AG04449 (cell line): ENCODE measurements at regions not wholly inside any gene's neighbourhood (a gene's known extent, or its start where the extent isn't known, plus 50 kb on each side); places are given as distances from the start of the nearest gene placed in this dataset.

Experiments
- CTCF ChIA-PET: fragments of 350-600 bp; formaldehyde crosslinking; extraction: SDS; loops from one replicate; lab custom pipeline; 2021; ENCODE audit warnings: antibody characterized with exemption; lab: Yijun Ruan, JAX
- POLR2A ChIA-PET: fragments of 400-600, 350-600 bp; formaldehyde crosslinking; extraction: SDS; loops from one replicate; lab custom pipeline; 2020; ENCODE audit warnings: antibody characterized with exemption, inconsistent platforms; lab: Yijun Ruan, JAX
- DNase-seq: peaks from one replicate; pipeline ENCODE4 v3.0.0-alpha.2; 2010; ENCODE audit warnings: low read depth, low spot score
- H3K4me3 ChIP-seq: 2 replicates; pipeline ENCODE4 v1.5.1; 2011; ENCODE audit warnings: low read depth, mild to moderate bottlenecking, control low read depth, low read length
- TF ChIP-seq, protein P1 (sequence below): IDR thresholded peaks from one replicate; pipeline ENCODE4 v1.5.1; 2011; ENCODE audit warnings: mild to moderate bottlenecking, moderate library complexity, low read length, control low read depth, inconsistent platforms; ENCODE audit not compliant: insufficient read depth; ENCODE audit errors: missing control alignments

DNA sequence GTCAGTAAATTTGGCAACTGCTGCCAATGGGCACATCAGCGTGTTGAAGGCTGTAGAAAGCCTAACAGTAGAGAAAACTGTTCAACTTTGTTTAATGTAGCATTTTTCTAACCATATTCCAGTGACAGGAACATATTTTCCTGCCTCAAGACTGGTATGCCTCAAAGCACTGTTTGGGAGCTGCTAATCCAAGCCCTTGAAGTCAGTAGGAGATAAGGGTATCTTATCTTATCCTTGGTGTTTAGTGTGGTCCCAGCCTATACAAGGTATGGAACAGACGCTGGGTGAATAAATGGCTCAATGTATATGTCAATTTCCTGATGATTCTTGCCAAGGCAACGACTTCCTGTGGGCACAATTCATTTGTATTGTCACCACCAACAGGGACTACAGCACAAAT lies 97.5 kb upstream of the CREB5 start:
- DNase-seq: no peak
- ChIA-PET CTCF (interaction anchor here (1.2 to 2.5 kb wide), 3 partner anchors 9 to 18 kb away, joined by 3 to 7 read pairs (median 6); no protein-coding TSS in a partner anchor), POLR2A (no interaction called here)
- TF ChIP-seq, protein P1, sequence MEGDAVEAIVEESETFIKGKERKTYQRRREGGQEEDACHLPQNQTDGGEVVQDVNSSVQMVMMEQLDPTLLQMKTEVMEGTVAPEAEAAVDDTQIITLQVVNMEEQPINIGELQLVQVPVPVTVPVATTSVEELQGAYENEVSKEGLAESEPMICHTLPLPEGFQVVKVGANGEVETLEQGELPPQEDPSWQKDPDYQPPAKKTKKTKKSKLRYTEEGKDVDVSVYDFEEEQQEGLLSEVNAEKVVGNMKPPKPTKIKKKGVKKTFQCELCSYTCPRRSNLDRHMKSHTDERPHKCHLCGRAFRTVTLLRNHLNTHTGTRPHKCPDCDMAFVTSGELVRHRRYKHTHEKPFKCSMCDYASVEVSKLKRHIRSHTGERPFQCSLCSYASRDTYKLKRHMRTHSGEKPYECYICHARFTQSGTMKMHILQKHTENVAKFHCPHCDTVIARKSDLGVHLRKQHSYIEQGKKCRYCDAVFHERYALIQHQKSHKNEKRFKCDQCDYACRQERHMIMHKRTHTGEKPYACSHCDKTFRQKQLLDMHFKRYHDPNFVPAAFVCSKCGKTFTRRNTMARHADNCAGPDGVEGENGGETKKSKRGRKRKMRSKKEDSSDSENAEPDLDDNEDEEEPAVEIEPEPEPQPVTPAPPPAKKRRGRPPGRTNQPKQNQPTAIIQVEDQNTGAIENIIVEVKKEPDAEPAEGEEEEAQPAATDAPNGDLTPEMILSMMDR: no peak
- no peak overlapping the region for H3K4me3 ChIP-seq

DNA sequence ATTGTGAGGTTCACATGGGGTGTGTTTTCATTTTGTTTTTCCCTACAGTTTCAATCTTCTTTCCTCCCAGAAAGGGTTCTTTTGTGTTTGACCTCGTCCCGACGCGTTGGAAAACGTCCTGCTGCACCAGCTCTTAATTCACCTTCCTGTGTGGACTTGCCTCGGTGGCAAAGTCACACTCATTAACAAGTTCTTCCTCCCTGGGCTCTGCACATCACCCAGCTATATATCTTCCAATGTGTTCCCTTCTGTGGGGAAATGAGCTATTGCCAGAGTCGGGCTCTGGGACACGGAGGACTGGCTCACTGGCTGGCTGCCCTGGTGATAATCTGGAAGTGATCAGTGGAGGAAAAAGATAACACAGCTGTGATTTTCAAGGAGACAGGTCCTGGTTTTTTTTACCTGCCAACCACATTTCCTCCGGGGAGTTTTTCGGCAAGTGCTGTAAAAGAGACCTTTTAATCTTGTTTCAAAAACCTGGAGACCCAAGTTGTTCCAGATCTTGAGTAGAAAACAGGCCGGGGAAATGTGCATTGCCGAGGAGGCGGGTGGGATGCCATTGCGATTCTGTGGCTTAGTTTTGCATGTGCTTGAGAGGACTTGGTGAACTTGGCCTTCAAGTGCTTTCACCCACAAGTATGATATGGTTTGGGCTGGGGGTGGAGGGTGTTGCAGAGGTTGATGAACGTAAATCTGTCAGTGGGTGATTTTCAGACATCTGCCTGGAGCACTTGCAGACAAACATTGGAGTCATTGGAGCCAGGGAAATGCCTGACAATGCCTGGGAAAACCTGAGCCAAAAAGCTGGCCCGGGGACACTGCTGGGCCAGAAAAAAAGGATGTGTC lies 96.5 kb upstream of the CREB5 start:
- TF ChIP-seq, protein P1: no peak
- DNase-seq: peak; percentile 21
- CTCF ChIA-PET: interaction anchor here (0.7 to 2.5 kb wide), 4 partner anchors 10 to 74 kb away, joined by 3 to 7 read pairs (median 6); no protein-coding TSS in a partner anchor
- POLR2A ChIA-PET: interaction anchor here (1.4 to 1.5 kb wide), 2 partner anchors 32 to 42 kb away, joined by 4 to 8 read pairs; no protein-coding TSS in a partner anchor
- H3K4me3 ChIP-seq: no peak overlapping the region

DNA sequence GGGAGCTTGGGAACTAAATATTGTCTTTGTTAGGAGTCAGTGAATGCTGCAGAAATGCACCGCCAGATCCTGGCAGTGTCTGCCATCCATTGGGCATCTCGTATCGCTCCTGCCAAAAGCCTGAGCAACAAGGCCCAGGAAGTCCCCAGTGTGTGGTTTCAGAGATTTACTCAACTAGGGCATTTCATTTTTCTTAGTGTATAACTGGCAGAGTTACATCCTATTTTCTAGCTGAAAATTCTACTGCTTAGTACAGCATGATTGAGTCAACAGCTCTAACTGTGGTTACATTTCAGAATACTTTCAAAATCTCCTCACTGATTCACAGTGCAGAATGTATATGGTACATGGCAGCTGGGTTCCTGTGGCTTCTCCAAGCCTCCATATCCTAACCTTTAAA lies 95.8 kb upstream of the CREB5 start:
- TF ChIP-seq, protein P1: no peak
- POLR2A ChIA-PET: interaction anchor here (1.4 to 1.5 kb wide), 2 partner anchors 31 to 42 kb away, joined by 4 to 8 read pairs; no protein-coding TSS in a partner anchor
- H3K4me3 ChIP-seq: no peak overlapping the region
- peak; percentile 59 for DNase-seq
- CTCF ChIA-PET: interaction anchor here (0.7 to 1.7 kb wide), 3 partner anchors 10 to 73 kb away, joined by 3 to 6 read pairs (median 6); no protein-coding TSS in a partner anchor

DNA sequence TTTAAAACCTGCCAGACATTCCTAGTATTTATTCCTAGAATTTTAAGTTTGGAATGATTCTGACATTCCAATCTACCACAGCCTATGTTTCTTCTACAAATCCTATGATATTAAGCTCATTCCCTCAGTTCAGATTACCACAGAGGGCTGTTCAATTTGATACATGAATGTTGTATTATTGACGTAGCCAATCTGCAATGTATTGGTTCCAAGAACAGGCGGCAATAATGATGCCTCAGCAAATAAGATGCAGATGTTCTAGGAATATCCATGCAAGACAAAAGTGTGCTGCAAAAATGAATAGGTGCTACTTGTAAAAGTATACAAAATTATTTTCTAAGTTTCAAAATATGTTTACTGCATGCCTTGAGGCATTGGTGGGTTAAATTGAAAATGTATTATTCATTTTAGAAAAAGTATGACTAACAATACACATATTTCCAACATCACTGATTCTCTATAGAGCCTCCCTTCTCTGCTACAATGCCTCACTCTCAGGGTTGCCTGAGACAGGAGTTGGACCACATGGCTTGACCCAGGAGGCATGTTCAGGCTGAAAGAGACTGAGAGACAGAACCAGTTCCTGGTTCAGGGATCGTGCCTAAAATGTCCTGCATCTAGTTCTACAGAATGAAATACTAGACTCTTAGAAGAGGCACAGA lies 94.1 kb upstream of the CREB5 start:
- ChIA-PET POLR2A (no interaction called here), CTCF (interaction anchor here (1.2 kb wide), 1 partner anchor 19 kb away, joined by 4 read pairs; no protein-coding TSS in a partner anchor)
- DNase-seq: no peak
- H3K4me3 ChIP-seq: no peak overlapping the region
- TF ChIP-seq, protein P1: no peak

DNA sequence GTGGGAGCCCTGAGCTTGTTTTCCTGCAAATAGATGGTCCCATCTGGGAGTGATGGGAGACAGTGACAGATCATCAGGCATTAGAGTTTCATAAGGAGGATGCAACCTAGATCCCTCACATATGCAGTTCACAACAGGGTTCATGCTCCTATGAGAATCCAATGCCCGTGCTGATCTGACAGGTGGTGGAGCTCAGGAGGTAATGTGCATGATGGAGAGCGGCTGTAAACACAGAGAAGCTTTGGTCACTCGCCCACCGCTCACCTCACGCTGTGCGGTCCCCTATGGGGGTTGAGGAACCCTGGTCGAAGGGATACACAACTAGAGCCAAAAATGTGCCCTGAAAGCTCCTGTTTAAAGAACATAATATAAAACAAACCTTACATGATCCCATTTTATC lies 88.5 kb upstream of the CREB5 start:
- ChIA-PET POLR2A (no interaction called here), CTCF (no interaction called here)
- DNase-seq: no peak
- no peak overlapping the region for H3K4me3 ChIP-seq
- TF ChIP-seq, protein P1: no peak

DNA sequence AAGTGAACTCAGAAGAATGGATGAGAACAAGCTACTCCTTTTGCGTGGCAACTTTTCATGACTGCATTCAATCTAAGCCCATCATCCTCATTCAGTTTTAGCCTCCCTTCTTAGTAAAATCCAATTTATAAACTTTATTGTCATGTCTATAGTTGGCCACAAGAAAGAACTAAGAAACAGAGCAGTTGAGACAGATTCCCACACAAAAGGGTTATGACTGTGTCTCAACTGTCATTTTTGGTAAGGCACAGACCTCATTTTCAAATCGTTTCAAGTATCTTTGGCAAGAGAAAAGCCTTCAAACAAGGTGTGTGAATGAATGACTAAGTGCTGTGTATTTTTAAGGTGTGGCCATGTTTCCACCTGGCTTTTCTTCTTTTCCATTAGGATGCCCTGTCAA lies 84.2 kb upstream of the CREB5 start:
- CTCF ChIA-PET: no interaction called here

More for the DNA sequence above, 84.2 kb upstream of the CREB5 start:
- no peak for DNase-seq
- TF ChIP-seq, protein P1: no peak
- no peak overlapping the region for H3K4me3 ChIP-seq
- POLR2A ChIA-PET: no interaction called here
